GM12891 (cell line): ENCODE measurements at regions not wholly inside any gene's neighbourhood (a gene's known extent, or its start where the extent isn't known, plus 50 kb on each side); places are given as distances from the start of the nearest gene placed in this dataset.

ENCODE experiments used
- PAX5 ChIP-seq: IDR thresholded peaks from 2 replicates; pipeline ENCODE4 v1.6.1; 2011; ENCODE audit warnings: low read length, moderate library complexity, mild to moderate bottlenecking; ENCODE audit not compliant: insufficient read depth, severe bottlenecking
- POLR2A ChIP-seq: IDR thresholded peaks from 2 replicates; pipeline ENCODE4 v1.6.1; 2011; ENCODE audit warnings: low read depth, low read length, control low read depth
- POLR2AphosphoS5 ChIP-seq: IDR thresholded peaks from 2 replicates; pipeline ENCODE4 v1.6.1; 2011; ENCODE audit warnings: low read depth, low read length, control low read depth
- POU2F2 ChIP-seq: IDR thresholded peaks from 2 replicates; pipeline ENCODE4 v1.6.1; 2011; ENCODE audit warnings: low read depth, mild to moderate bottlenecking, control low read depth, low read length, moderate library complexity

DNA sequence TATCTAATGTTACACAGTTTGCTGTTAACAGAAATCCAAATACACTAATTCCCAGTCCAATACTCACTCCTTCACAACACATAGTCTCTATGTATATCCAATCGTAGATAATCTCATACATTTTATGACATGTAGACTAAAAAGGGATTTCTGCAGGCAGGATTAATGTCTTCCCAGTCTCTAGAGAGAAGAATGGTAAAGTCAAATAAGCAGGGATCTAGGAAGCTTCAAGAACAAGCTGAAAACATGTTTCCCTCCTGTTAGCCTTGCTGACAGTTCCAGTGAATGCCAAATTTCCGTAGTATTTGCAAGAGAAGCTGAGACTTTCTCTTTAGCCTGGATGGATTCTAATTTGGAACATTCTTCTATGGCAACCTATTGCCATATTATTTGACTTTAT, 500.1 kb downstream of the IGSF11 start:
- no peak for TF ChIP-seq POLR2A
- TF ChIP-seq POLR2AphosphoS5, result no peak
- TF ChIP-seq POU2F2, result no peak
- no peak for TF ChIP-seq PAX5
